ENCODE measurements at regions not wholly inside any gene's neighbourhood (a gene's known extent, or its start where the extent isn't known, plus 50 kb on each side); places are given as distances from the start of the nearest gene placed in this dataset.

DNA sequence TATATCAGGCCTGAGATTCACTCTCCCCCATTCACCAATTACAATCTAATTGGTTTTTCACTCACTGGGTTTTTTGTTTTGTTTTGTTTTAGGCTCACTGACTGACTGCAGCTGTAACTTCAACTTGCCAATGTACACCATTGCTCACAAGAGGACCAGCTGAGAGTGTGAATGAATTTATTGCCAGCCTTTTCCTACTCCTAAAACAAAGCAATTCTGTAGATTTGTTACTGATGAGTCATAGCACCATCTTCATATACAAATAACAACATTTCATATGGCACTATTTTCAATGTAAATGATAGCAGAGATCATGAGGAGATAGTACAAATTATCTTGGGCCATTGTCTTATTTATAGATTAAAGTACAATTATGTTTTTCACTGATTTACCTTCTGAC lies 76.0 kb upstream of the DPYD start:
- H3K4me3 ChIP-seq: no peak overlapping the region
- TF ChIP-seq POLR2A (IDR thresholded peaks at IDR 0.05) (no peak), EP300 (IDR thresholded peaks at IDR 0.05) (no peak)
- TF ChIP-seq, protein P1, sequence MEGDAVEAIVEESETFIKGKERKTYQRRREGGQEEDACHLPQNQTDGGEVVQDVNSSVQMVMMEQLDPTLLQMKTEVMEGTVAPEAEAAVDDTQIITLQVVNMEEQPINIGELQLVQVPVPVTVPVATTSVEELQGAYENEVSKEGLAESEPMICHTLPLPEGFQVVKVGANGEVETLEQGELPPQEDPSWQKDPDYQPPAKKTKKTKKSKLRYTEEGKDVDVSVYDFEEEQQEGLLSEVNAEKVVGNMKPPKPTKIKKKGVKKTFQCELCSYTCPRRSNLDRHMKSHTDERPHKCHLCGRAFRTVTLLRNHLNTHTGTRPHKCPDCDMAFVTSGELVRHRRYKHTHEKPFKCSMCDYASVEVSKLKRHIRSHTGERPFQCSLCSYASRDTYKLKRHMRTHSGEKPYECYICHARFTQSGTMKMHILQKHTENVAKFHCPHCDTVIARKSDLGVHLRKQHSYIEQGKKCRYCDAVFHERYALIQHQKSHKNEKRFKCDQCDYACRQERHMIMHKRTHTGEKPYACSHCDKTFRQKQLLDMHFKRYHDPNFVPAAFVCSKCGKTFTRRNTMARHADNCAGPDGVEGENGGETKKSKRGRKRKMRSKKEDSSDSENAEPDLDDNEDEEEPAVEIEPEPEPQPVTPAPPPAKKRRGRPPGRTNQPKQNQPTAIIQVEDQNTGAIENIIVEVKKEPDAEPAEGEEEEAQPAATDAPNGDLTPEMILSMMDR (IDR thresholded peaks at IDR 0.05): no peak
- no peaks in the 10 kb centered on the region for H3K36me3 ChIP-seq
- no peak overlapping the region for H3K27ac ChIP-seq
- no peak for DNase-seq
- no peaks in the 10 kb centered on the region for H3K4me1 ChIP-seq (ENCODE audit: insufficient read depth)
- no peaks in the 10 kb centered on the region for H3K9me3 ChIP-seq
- no peaks in the 10 kb centered on the region for H3K27me3 ChIP-seq
- intact Hi-C loops (cut with DNase I): no loop called here

DNA sequence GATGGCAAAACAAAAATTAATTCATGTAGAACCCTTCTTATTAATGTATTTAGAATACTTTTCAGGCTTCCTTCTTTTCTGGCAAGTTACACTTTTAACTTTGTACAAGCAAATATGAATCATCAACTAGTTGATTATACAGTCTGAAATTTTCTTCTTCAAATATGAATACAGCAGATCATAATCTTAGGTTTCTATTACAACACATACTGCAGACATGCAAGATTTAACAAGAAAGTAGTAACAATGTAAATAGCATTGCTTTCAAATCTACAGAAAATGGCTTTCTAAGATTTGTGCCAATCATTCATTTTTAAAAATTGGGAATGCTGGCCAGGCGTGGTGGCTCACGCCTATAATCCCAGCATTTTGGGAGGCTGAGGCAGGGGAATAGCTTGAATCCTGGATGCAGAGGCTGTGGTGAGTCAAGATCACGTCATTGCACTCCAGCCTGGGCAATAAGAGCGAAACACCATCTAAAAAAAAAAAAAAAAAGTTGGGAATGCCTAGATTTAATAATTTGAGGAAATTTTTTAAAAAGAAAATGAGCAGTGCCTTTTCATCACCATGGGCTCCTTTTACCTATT lies 68.4 kb upstream of the DPYD start:
- Histone ChIP-seq H3K4me1 (ENCODE audit: insufficient read depth) (no peaks in the 10 kb centered on the region), H3K9me3 (no peaks in the 10 kb centered on the region), H3K27ac (no peak overlapping the region), H3K4me3 (no peak overlapping the region), H3K27me3 (no peaks in the 10 kb centered on the region), H3K36me3 (no peaks in the 10 kb centered on the region)
- TF ChIP-seq, protein P1 (IDR thresholded peaks at IDR 0.05): no peak
- TF ChIP-seq POLR2A (IDR thresholded peaks at IDR 0.05) (no peak), EP300 (IDR thresholded peaks at IDR 0.05) (no peak)
- intact Hi-C loops (cut with DNase I): no loop called here
- WGBS, 3 donors: 83 to 88% (median 87%) methylated on average over 4 of the region's 4 CpGs
- no peak for DNase-seq

DNA sequence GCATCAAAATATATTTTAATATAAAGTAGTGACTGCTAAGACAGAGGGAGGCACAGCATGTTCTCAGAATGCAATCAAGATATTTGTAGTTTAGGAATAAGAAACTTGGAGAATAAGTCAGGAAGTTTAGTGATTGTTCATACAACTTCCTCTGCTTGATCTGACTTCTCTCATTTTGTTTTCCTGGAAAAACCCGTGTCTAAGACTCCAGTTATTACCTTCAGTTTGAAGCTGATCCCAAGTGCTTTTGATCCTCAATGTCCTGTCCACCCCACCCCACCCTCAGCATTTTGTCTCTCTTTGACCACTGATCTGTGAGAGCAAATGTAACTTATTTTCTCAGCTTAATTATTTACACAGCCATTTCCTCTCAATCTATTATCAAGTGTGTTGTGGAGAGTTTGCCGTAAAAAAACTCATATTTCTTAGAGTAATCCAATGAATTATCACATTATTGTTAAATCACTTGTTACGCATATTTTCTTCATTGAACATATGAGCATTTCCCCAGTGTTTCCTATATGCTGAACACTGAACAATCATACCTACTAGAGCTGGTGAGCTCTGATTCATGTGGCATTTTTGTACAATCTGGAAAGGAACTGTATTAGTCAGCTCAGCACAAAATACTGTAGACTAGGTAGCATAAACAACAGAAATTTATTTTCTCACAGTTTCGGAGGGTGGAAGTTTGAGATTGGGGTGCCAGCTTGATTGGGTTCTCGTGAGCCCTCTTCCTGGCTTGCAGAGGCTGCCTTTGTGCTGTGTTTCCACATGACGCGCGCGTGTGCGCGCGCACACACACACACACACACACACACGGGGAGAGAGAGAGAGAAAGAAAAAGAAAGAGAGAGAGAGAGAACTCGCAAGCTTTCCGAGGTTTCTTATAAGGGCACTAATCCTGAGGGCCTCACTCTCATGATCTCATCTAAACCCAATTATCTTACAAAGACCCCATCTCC lies 65.5 kb upstream of the DPYD start:
- no peaks in the 10 kb centered on the region for H3K4me1 ChIP-seq (ENCODE audit: insufficient read depth)
- no peak overlapping the region for H3K4me3 ChIP-seq
- no peak overlapping the region for H3K27ac ChIP-seq
- intact Hi-C loops (cut with DNase I): no loop called here
- H3K36me3 ChIP-seq: no peaks in the 10 kb centered on the region
- no peaks in the 10 kb centered on the region for H3K27me3 ChIP-seq
- no peaks in the 10 kb centered on the region for H3K9me3 ChIP-seq
- DNase-seq: no peak
- TF ChIP-seq EP300 (IDR thresholded peaks at IDR 0.05) (no peak), POLR2A (IDR thresholded peaks at IDR 0.05) (no peak)
- TF ChIP-seq, protein P1 (IDR thresholded peaks at IDR 0.05): no peak
- 84 to 91% (median 86%) methylated on average over 15 of the region's 15 CpGs for WGBS, 3 donors

DNA sequence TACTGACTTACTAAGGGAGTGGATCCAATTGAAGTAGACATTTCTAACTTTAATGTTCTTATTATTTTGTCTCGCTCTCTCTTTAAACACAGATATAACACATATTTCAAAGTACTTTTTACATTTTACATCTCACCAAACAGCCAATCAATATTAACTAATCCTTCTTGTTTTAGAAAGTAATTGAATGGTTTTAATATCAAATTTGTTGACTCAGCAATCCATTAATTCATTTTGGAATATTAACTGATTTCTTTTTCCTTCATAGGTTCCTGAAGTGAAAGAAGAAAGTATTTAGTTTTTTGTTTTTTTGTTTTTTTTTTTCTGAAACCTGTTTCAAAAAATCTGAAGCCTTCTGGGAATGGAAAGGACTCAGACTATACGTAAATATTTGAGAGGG lies 62.3 kb upstream of the DPYD start:
- 84 to 89% (median 84%) methylated on average over 2 of the region's 2 CpGs for WGBS, 3 donors
- no peaks in the 10 kb centered on the region for H3K4me1 ChIP-seq (ENCODE audit: insufficient read depth)
- intact Hi-C loops (cut with DNase I): no loop called here
- no peak overlapping the region for H3K27ac ChIP-seq
- H3K27me3 ChIP-seq: no peaks in the 10 kb centered on the region
- DNase-seq: no peak
- TF ChIP-seq EP300 (IDR thresholded peaks at IDR 0.05) (no peak), POLR2A (IDR thresholded peaks at IDR 0.05) (no peak)
- TF ChIP-seq, protein P1 (IDR thresholded peaks at IDR 0.05): no peak
- no peak overlapping the region for H3K4me3 ChIP-seq
- H3K36me3 ChIP-seq: no peaks in the 10 kb centered on the region
- H3K9me3 ChIP-seq: no peaks in the 10 kb centered on the region

Data from ovary (tissue), 7 donors.